ENCODE measurements at regions not wholly inside any gene's neighbourhood (a gene's known extent, or its start where the extent isn't known, plus 50 kb on each side); places are given as distances from the start of the nearest gene placed in this dataset.

DNA sequence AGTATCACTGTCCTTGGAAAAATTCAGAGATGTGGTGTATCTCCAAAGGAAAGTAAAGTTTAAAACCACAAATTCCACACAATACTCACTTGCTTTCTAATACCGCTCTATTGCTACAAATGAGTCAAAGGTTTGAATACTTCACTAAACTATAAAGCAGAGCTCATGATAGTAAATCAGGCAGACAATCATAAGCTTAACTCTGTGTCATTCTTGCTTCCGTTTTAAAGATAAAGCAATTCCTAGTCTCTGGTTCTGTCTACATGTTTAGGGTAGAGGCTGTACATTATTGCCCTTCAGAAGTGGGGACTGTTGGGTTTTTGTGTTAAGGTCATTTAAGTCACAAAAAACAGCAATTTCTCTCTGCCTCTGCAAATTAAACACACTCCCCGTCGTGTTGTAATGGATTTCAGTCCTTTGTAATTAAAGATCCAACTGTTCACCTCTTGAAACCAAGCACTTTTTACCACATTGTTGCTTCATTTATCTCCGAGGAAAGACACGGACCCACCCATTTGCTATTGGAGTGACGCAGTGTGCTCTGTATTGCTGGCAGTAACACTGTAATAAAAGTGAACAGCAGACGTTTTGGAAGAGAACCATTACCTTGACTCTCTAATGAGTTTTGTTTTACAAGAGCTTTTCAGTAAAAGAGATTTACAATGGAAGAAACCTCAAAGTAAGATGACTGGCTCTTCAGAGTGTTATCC lies 83.1 kb upstream of the CNTNAP4 start:
- no peak for DNase-seq

DNA sequence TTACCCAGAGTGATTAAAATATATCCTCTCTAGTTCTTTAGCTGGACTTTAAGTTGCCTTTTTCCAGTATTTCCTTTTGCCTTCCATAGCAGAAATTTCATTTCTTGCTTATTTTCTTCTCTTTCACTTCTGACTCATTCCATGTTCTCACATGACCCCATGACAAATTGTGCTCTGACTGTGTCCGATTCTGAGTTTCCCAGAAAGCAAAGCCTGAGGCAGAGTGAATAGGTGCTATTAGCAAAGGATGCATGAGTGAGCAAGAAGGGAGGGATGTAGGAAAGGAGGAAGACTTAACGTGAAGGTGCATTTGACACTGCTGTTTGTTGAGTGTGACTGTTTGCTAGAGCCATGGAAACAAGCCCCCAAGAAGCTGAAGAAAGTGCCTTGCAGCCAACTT lies 82.6 kb upstream of the CNTNAP4 start:
- DNase-seq = no peak

DNA sequence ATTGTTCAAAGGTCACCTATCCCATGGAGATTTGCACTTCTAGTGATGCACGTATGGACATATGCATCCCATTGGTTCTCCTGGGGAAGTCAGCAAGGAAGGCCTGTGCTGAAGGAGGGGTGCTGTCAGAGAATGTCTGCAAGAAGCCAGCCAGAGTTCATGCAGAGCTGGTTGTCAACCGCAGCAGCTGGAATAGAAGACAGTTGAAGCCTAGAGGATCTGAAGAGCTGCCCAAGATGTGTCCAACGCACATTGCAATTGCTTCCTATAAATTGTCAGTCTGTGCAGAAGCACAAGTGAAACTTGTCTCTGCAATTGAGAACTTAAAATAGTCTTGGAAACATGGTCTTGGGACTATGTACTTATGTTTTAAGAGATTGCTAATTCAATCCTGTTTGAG lies 82.1 kb upstream of the CNTNAP4 start:
- DNase-seq = no peak

DNA sequence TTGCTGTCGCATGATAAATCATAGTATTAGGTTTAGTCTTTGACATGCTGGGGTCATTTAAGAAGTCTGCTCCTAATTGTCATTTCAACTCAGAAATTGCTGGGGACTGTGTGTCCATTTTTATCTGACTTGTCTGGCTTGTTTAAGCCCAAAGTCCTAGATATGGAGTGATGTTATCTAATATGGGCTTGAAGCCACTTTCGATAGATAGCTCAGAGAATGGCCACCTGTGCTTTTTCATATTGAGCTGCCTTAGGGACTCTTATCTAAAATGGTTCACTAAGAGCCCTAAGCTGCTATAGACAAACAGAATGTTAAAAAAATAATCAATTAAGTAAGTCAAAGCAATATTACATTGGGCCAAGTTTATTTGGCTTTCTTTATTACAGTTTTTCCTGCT lies 81.6 kb upstream of the CNTNAP4 start:
- DNase-seq = no peak

DNA sequence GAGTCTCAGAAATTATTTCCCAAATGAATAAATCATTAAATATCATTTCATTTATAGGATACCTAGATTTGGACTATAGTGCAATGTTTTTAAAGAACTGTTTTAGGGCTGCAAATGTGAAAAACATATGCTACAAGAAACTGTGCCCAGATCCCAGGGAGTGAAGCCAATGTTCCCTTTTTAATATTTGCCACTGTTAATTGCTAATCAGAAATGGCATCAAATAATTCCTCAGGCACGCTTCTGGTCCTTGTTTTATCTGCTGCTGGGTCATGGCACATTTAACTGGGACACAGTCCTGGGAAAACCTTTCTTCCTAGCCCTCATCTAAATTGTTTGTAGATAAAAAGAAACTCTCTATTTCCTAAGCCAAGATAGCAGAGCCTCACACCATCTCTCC lies 79.3 kb upstream of the CNTNAP4 start:
- no peak for DNase-seq

DNA sequence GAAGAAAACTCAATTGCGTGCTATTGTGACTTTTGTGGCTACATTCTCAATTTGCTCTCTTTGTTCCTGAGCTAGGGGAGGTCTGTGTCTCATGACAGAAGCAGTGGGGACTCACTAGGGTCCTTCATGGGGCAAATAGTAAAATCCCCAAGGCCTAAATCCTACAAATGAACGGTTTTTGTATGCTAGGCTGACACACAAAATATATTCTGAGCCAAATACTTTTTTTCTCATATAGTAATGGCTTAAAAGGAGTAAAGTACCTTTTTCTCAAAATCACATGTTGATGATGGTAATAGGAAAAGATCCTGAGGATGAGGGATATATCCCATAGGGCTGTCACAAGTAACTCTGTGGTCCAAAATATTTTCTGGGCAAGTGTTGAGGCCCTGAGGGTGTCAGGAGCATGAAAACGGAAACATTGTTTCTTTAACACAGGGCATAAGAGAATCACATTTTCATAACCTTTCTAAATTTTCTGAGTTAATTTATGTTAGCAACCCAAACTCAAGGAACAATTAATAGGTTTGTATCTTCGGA lies 77.5 kb upstream of the CNTNAP4 start:
- no peak for DNase-seq

DNA sequence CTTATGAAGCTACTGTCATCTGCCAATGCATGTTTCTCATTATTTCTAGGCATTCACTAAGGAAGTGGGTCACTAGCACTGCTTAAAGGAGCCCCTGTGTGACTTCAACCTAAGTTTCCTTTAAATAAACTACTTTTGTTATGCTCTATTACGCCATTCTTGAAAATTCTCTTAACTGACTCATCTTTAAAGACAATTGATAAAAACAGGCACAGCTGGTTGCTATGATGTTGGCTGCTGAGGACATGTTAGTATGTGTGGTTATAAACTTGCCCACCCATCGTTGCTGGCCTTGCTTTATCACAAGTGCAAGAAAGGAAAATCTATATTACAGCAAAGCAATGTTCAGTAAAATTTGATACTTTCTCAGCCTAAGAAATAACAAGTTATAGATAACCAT lies 75.8 kb upstream of the CNTNAP4 start:
- no peak for DNase-seq

DNA sequence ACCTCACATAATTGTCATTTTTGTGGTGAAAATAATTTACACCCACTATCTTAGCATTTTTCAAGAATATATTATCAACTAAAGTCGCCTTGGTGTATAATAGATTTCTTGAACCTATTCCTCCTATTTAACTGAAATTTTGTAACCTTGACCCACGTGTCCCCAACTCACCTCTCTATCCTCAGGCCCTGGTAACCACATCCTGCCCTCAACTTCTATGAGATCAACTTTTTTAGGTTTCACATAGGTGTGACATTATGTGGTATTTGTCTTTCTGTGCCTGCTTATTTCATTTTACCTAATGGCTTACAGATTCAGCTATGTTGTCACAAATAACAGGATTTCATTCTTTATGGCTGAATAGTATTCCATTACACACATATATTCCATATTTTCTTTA lies 73.0 kb upstream of the CNTNAP4 start:
- no peak for DNase-seq

DNA sequence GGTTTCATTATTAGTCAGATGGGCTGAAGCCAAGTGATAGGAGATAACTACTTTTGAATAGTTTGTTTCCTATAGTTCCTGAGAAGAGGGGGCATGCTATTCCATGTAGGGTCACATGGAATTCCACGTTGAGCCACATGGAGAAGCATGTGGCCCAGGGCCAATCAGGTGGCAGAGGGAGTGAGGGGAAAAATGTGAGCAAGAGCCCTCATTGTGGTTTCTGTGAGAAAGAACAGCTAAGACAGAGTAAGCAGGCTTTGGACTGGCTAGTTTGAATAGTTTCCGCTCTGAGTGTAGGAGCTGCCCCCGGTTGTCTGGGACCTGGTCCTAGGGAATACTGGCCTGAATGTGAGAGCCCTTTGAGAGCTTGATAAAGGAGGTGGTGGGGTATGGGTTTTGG lies 69.9 kb upstream of the CNTNAP4 start:
- no peak for DNase-seq

DNA sequence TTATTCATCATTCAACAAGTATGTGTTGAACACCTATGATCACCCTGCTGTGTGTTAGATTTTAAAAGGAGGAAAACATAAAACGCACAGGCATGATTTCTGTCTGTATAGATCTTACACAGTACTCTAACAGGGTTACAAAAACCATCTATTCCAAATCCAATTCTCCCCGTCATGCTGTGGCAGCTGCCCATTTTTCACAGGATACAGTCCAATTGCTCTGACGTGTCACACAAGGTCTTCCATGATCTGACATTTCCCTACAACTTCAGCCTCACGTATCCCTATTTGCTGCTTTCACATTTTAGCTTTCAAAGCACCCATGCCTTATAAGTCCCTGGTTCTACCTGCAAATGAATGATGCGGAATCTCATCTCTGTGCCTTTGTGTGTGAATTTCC lies 67.0 kb upstream of the CNTNAP4 start:
- DNase-seq = no peak

DNA sequence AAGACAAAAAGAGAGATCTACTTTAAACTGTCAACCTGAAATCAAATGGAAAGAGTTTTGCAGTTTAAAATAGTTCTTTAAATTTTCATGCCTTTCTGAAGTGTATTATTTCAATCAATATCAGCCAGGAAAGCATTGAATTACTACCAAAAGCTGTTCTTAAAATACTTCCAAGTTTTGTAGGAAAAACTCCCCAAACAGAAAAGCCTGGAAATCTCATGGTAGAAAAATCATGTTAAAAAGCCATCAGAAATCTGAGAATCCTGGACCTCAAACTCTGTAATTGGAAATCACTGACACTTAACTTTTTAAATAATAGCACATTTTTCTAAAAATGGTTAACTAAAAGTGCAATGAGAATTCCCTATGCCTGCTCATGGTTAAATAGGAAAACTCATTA lies 63.3 kb upstream of the CNTNAP4 start:
- no peak for DNase-seq

DNA sequence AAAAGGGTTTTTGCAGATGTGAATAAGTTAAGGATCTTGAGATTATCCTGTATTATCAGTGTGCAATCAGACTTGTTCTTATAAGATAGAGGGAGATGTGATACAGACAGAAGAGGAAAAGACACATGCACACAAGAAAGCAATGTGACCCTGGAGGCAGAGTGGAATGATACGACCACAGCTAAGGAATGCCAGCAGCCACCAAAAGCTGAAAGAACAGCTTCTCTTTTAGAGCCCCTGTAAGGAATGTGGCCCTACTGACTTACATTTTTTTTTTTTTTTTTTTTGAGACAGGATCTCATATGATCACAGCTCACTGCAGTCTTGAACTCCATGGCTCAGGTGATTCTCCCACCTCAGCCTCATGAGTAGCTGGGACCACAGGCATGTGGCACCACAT lies 62.3 kb upstream of the CNTNAP4 start:
- no peak for DNase-seq

DNA sequence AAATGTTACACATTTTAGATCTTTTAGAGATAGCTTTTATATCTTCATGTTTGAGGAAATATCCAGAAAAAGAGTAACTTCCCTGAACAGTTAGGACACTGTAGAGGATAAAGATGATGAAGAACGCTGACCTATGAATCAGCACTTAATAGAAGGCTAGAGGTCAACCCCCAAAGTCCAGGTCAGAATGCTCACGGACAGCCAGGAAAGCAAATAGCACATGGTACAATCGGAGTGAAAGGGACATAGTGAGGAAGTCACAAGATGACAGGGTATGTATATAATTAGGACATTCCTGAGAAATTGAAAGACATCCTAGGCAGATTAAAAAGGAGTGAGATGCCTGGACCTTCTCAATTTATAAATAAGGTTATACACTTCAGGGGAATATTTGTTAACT lies 55.1 kb upstream of the CNTNAP4 start:
- no peak for DNase-seq

DNA sequence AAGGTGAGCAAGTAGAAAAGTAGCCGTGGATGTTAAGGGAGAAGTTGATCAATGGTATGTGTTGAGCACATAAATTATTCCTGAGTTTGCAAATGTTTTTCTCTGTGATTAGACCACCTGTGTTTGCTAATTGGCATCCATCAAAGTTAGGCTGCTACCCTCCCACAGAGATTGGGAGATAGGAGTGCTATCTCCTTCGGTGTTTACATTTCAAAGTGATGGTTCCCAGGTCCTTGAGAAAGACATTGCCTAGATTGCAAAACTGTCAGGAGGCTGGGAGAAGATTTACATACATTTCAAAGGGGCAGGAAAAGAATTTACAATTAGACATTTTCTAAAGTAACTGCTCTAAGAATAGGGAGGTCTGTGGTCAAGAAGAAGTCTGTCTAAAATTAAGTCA lies 54.3 kb upstream of the CNTNAP4 start:
- no peak for DNase-seq

DNA sequence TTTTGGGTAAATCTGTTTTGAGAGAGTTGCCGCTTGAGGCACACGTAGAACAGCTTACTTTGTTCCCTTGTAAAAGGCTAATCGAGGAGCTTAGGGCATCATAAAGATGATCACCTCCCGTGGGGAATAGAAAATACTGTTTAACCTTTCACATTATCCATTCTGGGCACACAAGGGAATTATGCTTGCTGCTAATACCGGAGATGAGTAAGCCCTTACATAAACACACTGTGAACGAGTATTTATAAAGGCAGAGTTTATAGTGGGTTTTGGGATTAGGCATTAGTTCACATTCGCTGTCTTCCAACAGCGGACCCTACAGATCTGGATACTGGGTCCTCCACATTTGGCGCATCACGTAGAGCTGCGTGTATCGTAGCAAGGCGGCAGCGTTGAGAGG lies 51.2 kb upstream of the CNTNAP4 start:
- DNase-seq = no peak

DNA sequence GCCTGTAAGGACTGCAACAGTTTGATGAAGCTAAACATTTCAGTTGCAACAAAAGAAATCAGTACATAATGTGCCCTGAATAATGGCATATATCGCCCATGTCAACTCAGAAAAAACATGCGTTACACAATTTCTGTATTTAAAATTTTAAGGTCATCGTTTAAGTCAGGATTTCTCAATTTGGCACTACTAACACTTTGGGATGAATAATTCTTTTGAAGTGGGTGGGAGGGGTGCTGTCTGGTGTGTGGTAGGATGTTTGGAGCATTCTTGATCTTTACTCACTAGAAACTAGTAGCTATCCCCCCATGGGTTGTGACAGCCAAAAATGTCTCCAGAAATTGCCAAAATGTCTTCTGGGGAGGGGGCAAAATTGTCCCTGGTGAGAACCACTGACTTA lies 50.7 kb upstream of the CNTNAP4 start:
- DNase-seq = no peak
